ENCODE measurements at regions not wholly inside any gene's neighbourhood (a gene's known extent, or its start where the extent isn't known, plus 50 kb on each side); places are given as distances from the start of the nearest gene placed in this dataset.
A peak's percentile ranks its signal among the peaks of the same experiment; 100 is the strongest.

- DNase-seq = no peak
These were observed 73.4 kb downstream of the NTMT2 start for GRCh38 chr1:170219163-170219562.

- DNase-seq = no peak
These were observed 75.3 kb downstream of the NTMT2 start for GRCh38 chr1:170221031-170221430.

GRCh38 chr1:170221495-170221894, 75.7 kb downstream of the NTMT2 start:
- no peak for DNase-seq

GRCh38 chr1:170224469-170224868, 78.7 kb downstream of the NTMT2 start:
- no peak for DNase-seq

GRCh38 chr1:170225781-170226530, 80.2 kb downstream of the NTMT2 start:
- DNase-seq = no peak

- DNase-seq = no peak
These were observed 81.0 kb downstream of the NTMT2 start for GRCh38 chr1:170226767-170227166.

- no peak for DNase-seq
These were observed 84.6 kb downstream of the NTMT2 start for GRCh38 chr1:170230323-170230722.

- DNase-seq = no peak
These were observed 85.9 kb downstream of the NTMT2 start for GRCh38 chr1:170231662-170232061.

- no peak for DNase-seq
These were observed 93.1 kb downstream of the NTMT2 start for GRCh38 chr1:170238704-170239391.

- DNase-seq = no peak
These were observed 93.7 kb downstream of the NTMT2 start for GRCh38 chr1:170239445-170239844.

- no peak for DNase-seq
These were observed 94.7 kb downstream of the NTMT2 start for GRCh38 chr1:170240409-170240808.

- no peak for DNase-seq
These were observed 95.6 kb downstream of the NTMT2 start for GRCh38 chr1:170241266-170241851.

GRCh38 chr1:170247751-170248521, 102.2 kb downstream of the NTMT2 start:
- peak; percentile 46 for DNase-seq

- no peak for DNase-seq
These were observed 104.9 kb downstream of the NTMT2 start for GRCh38 chr1:170250531-170251276.

GRCh38 chr1:170252851-170253579, 107.3 kb downstream of the NTMT2 start:
- no peak for DNase-seq

- no peak for DNase-seq
These were observed 108.6 kb downstream of the NTMT2 start for GRCh38 chr1:170254371-170254770.

GRCh38 chr1:170261669-170262068, 115.9 kb downstream of the NTMT2 start:
- no peak for DNase-seq

- DNase-seq = no peak
These were observed 116.6 kb downstream of the NTMT2 start for GRCh38 chr1:170262276-170262939.

- DNase-seq = no peak
These were observed 119.5 kb downstream of the NTMT2 start for GRCh38 chr1:170265234-170265633.

- DNase-seq = no peak
These were observed 121.6 kb downstream of the NTMT2 start for GRCh38 chr1:170267317-170267716.

GRCh38 chr1:170271430-170272161, 125.8 kb downstream of the NTMT2 start:
- DNase-seq = no peak

All from activated CD4-positive, alpha-beta T cell treated with anti-CD3 and anti-CD28 coated beads, Interleukin-2, amount 50 U/mL, for 16 hours (primary cell).